SW480 (cell line): ENCODE measurements at regions not wholly inside any gene's neighbourhood (a gene's known extent, or its start where the extent isn't known, plus 50 kb on each side); places are given as distances from the start of the nearest gene placed in this dataset.

Experiments
- DNase-seq: peaks from one replicate; pipeline ENCODE4 v3.0.0-alpha.2; 2016; ENCODE audit warnings: low spot score

DNA sequence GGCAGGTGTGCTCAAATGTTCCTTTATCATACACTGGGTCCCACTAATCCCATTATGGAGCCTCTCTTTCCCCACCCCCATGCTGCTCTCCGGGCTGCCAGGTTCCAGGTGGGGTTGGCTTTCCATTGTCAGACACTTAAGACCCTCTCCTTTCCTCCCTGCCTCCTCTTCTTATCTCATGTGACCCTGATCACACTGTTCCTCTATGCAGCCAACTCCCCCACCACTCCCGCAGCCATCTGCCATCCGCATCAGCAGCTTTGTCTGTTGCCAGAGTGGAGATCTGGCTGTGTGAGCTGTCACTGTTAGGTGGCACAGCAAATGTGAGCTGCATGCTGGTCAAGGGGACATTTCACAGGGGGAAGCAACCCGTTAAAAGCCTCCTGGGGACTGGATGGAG is 391.4 kb downstream of the TNS3 start:
- DNase-seq, result no peak

DNA sequence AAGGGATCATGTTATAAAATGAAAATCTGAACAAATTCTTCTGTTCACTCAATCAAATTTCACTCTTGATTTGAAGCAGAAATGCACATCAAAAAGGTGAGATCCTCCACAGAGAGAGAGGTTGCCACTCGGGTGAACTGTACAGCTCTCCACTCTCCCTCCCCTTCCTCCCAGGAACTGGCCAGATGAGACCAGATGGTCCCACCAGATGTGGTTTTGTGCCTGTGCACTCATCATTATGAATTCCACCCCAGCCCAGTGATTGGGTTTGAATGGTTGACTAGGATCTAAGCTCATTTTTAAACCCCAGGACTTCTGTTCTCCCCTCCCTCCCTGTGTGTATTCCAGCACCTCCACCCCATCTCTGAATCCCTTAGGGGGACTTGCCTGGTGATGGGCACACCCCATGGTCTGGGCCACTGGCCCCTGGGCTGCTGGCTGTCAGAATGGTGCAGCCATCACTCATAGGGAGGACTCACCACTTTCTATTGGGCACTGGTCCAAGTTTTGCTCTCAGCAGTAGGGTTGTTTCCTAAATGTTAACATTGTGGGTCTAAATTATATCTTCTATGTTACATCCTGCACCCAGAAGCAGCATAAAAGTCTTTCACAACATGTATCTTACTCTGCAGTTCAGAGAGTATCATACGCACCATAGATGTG is 393.1 kb downstream of the TNS3 start:
- no peak for DNase-seq

DNA sequence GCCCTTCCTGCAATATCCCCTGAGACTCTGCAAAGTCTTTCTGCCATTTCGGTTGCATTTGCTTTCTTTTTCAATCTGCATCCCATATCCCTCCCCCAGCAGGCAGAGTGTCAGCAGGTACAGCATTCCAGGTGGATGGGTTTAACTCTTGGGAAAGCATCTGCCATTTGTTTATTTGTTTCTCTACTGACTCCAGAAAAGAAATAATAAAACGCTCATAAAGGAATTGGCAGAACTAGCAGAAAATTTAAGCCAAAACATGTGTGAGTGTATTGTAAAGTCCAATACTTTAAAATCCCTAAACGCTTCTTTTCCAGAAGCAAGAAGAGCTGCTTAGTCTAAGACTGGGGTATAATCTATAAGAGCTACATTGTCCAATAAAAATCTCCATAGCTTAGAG is 393.8 kb downstream of the TNS3 start:
- no peak for DNase-seq

DNA sequence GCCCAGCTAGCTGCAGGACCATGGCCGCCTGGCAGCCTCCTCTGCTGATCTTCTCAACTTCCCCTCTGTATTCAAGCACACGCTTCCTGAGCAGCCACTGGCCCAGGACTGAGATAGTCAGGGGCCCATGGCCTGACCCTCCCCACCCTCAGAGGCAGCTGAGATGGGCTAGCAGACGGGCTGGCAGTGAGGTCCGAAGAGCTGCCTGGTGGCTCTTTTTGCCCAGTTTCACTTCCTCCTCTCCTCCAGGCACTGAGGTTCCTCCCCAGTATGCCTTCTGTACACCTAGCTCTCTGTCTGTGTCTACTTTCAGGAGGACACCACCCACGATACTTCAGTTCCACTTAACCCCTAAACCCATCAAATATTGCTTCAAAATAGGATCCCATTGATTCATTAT is 395.6 kb downstream of the TNS3 start:
- DNase-seq, result no peak

DNA sequence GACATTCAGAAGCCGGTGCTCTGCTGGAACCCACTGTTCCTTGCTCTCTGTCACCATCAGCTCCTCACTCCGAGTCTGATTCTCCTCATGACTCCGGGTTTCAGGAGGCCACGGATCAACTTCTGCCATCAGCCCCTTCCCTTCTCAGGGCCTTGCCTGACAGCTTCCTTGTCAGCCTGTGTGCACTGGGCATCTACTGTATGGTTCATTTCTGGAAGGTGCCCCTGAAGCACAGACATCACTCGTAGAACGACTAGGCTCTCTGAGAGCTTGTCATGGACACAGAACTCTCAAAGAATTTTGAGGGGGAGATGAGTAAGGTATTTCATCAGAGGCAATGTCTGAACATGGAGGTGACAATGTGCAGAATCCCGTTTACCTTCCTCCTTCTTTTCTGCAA is 396.1 kb downstream of the TNS3 start:
- DNase-seq, result no peak

DNA sequence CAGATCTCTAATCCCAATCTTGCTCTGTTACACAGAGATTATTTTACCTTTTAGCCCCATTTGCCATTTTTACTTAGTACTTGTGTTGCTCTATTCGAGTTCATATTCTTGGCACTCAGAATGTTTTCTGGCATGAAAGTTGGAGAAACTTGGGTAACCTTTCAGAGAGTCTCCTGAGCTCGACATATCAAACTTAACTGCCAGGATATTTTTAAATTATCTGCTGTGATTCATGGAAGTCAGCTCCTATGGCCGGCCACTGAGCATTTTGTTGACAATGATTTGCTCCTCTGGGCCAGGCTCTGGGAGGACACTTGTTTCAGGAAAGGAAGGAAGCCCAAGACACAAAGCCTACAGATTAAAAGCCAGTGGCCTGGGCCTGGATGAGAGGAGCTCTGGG is 396.7 kb downstream of the TNS3 start:
- DNase-seq, result no peak

DNA sequence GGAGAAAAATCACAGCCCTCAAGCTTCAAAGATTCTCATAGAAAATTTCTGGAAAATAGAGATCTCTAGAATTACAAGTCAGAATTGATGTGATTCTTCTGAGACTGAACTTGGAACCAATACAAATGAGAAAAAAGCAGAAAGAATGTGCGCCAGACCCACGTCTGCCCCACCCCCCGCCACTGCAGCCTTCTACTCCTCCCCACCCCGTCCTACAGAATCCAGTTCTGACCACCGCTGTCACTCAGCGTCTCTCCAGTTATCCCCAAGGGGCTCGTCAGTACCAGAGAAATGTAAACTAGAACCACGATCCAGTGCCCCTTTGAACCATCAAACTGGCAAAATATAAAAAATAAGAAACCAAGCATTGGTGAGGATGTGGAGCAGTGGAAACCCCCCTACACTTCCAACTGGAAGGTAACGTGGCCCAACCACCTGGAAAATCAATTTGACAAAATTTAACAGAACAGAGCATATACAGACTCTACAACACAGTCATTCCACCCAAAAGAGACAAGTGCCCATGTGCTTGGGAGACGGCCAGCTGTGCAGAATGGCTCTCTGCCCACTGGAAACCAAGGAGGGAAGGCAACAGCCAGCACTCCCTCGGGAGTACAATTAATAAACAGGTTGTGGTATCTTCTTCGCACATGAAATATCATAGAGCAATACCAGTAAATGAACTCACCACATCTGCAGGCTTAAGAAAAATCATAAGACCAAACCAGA is 397.9 kb downstream of the TNS3 start:
- no peak for DNase-seq

DNA sequence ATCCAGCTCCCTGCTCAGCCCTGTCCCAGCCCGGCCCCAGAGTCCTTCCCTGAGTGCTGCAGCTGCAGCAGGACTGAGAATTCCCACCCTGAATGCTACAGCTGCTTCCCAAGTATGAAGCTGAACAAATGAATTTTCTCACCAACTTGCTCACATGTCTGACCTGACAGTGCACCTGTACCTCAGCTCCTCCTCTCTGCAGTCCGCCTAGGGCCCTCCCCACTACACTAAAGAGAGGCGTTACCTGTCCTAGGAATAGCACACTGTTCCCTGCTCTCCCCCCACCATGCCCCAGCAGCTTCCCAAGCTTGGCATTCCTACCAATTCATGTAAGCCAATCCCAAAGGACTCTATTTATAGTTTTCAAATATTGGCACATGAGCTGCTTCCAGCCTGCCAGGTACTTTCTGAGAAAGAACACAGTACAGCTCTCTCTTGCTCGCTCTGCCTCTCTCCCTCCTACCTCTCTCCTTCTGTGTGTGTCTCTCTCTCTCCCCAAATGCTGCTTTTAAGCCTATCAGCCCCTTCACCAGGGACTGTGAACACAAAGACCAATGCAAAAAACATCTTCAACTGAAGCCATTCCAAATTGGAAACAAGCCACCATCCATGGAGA is 400.1 kb downstream of the TNS3 start:
- no peak for DNase-seq

DNA sequence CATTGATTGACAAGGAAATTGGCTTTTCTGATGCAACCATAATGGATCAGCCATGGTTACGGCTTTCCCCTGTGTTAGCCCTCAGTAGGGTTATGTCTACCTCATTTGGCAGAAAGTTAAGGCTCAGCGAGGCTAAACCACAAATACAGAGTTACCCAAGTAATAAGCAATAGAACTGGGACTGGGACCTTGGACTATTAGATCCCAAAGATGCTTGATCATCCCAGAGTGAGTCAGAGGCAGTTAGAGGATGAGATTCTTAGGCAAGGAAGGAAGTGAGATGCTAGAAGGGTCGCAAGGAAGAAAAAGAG is 401.4 kb downstream of the TNS3 start:
- no peak for DNase-seq

DNA sequence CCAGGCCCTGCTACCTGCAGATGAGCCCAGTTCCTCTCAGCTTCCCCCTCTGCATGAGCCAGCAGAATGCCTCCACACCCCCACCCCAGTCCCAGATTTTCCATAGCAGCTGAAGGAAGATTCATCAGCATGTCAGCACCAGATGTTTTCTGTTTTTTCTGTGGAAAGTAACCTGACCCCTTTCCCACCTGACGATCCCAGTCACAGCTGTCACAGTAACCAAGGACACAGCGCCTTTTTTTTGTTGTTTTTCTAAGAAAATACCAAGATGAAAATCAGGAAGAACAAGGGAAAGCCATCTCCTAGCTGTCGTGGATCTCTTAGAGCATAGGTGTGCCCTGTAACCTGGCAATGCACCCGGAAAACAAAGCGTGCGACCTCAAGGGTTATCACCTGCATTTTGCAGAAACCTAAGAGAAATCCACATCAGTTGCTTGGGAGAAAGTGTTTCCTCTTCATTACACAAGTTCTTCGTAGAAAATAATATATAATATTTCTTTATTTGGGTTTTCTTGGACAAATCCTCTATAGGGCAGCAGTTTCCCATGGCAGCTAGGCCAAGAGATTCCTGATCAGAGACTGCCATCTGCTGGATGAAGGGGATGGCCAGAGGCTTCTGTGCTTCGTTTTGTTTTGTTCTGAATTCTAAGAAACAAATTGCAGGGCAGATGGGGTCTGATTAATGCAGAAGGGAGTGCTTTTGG is 401.9 kb downstream of the TNS3 start:
- peak; percentile 64 for DNase-seq

DNA sequence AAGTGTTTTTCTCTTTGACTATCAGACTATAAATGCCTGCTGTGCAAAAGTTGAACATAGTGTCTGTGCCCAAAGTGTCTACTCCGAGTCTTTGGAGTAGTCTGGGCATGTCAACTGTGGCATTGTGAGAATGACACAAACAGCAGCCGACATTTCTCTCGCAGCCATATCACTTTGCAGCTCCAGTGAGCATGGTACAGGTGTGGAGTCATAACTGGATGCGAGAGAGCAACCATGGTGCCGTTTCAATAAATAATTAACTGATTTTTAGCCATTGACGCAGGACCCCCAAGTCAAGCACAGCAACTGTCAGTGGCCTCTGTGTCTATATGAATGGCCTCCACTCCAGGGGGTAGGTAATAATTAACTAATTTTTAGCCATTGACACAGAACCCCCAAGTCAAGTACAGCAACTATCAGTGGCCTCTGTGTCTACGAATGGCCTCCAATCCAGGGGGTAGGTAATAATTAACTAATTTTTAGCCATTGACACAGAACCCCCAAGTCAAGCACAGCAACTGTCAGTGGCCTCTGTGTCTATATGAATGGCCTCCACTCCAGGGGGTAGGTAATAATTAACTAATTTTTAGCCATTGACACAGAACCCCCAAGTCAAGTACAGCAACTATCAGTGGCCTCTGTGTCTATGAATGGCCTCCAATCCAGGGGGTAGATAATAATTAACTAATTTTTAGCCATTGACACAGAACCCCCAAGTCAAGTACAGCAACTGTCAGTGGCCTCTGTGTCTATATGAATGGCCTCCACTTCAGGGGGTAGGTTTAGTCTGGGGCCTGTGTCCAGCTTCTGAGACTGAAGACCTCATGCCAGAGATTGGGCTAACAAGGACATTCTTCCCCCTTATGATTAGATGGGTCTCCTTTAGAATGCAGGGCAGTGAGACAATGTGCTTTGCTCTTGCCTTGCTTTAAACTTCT is 409.0 kb downstream of the TNS3 start:
- DNase-seq, result peak; percentile 73

DNA sequence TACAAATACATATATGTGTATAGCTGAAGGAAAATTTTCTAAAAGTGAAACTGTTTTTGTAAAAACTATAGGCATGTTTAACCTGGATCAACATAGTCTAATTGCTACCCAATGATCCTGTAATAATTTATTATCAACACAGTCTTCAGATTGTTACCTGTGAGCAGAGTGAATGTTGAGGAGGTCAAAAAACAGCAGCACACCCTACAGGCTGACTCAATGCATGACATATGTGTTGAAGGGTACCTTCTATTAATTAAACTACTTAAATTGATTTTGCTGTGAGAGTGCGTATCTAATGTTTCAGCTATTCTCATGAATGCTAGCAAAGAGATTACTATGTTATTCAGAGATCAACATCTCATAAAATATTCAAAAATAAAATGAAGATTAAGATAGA is 411.4 kb downstream of the TNS3 start:
- peak; percentile 17 for DNase-seq

DNA sequence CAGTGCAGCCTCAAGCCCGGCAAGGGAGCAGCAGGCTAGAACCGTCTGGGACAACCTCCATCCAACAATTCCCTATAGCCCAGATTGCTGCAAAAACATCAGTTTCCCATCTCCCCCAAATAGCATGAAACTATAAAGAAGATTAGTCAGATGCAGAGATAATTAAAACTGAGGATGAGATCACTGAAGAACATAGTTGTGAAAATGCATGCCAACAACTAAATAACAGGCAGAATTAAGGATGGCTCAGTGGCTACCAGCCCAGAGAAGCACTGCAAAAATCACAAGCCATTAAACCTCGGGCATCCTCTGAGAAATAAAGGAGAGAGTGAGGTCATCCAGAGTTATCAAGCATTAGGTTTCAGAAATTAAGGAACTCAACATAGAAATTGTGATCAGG is 427.1 kb downstream of the TNS3 start:
- no peak for DNase-seq

DNA sequence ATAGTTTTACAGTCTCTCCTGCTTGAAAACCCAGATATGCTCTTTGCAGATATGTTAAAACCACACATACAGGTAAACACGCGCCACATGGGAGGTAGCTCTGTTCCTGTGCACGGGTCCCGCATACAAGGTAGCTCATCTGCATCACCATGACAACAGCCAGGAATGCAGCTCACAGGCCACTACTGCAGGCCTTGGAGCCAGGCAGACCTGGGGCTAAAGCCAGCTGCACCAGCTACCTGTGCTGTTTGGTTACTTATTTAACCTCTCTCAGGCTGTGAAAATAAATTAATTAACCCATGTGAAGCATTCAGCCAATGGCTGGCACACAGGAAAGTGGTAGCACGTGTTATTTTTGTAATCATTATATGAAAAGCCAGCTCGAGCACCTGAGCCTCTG is 428.3 kb downstream of the TNS3 start:
- DNase-seq, result peak; percentile 20

DNA sequence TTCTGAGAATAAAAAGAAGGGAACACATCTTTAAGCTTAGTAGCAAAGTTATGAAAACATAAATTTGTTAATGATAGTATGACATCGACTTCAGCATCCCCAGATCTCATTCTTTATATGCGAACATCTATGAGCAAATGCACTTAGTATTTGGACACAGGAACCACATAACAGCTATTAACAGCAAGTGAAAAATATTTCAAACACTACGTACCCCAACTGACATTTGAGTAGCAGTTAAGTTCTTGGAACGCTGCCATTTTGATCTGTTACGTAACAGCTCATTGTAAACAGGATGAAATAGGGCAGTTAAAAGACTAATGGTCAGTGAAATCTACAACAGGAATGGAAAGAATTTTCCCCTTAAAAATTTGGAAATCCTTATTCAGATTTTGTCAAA is 428.9 kb downstream of the TNS3 start:
- DNase-seq, result peak; percentile 51

DNA sequence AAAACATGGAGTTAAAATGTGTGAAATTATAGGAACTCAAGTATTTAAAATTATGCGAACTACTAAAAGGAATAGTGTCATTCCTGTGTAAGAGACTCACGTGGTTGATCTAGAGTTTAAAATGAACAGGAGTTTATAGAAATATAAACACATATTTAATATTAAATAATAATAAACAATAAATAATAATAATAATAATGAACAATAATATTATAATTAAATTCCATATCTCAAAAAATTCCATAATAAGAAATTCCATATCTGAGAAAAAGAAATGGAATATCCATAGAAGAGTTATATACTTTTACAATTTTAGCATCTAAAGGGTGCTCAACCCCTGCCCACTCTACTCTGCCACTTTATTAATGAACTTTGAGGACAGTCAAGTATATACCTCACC is 429.6 kb downstream of the TNS3 start:
- no peak for DNase-seq

DNA sequence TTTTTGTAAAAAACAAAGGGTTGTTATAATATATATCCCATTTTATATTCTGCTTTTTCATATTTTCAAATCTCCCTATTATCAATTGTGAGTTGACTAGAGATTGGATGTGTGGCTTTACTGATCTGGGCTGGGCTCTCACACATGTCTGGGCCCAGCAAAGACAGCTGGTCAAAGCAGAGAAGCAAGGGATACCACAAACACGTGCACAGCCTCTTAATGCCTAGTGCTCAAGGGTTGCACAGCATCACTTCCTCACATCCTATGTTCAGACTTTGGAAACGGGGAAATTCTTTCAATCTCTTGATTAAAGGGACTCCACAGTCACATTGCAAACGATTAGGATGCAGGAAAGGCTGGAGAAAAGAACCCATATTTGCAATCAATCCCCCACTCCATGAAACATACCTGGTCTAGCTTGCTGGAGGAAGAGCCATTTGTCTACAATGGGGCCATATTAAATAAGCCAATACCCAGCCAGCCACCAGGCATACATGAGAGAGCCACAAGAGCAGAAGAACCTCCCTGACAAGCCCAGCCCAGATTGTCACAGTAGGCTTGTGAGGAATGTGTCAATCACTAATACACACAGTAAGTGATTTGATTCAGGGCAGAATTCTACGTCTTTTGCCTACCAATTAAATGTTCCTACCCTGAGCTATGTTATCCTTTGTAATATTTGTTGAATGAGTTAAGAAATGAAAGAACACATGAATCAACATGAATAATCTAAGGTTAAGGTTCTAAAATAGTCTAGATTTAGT is 431.2 kb downstream of the TNS3 start:
- DNase-seq, result no peak

DNA sequence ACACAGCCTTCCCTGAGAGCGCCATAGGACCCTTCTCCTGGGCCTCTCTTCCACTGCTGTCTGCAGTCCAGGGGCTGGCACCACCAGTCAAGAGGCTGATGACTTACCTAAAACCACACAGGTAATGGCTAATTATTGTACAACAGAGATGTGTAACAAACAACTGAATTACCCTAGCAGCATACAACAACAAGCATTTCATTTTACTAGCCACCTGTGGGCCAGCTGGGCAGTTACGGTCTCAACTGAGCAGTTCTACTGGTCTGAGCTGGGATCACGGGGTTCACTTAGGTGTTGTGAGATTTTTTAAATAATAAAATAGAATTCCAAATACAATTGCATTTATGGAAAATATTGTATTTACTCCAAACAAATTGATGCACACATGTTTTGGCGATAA is 431.9 kb downstream of the TNS3 start:
- no peak for DNase-seq

DNA sequence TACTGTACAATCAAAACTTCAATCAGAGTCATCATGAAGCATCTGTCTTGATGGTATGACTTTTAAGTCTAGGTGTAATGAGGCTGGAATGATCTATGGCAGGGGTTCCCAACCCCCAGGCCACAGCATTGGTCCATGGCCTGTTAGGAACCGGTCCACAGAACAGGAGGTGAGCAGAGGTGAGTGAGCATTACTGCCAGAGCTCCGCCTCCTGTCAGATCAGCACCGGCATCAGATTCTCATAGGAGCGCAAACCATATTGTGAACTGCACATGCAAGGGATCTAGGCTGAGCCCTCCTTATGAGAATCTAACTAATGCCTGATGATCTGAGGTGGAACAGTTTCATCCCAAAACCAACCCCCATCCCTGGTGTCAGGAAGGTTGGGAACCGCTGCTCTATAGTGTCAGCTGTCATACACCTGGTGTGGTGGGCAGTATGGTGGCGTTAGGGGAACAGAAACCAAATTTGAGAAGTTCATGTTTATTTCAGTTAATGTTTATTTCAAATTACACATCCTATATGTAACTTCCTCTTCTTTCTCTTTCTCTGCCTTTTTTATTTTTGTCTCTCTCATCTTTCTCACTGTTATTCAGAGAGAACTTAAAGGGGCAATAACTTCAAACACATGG is 432.6 kb downstream of the TNS3 start:
- no peak for DNase-seq

DNA sequence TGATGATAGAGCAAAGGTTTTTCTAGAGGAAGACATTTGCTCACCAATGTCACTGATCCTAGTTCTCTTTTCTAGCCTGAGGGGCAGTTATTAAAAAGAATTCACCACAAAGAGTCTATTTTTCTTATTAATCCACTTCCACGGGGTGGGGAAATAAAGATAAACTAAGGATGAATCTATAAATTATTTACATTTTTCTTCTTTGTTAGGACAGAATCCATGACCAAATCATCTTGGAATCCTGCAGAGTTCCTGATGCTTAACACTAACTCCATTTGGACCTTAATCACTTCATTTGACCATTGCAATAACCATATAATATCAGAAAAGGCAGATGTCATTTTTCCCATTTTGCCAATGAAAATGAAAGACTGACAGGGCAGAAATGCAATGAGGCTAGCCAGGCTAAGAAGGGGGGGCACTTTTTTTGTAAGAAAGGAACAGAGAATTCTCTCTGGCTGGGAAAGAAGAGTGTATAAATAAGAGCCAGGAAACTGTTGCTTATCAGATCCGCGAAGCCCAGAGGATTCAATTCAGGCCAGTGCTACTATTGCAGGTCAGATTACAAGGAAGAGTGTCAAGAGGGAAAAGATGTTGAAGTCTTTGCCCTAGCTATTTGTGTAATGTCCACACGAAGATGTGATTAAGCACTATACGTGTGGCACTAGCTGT is 433.2 kb downstream of the TNS3 start:
- DNase-seq, result no peak
